CD14-positive monocyte (primary cell): ENCODE measurements at regions not wholly inside any gene's neighbourhood (a gene's known extent, or its start where the extent isn't known, plus 50 kb on each side); places are given as distances from the start of the nearest gene placed in this dataset.

Source experiments
- DNase-seq, 3 donors: peaks; one replicate each; pipeline ENCODE4 v3.0.0-alpha.2; 2011 to 2022
- H2AFZ ChIP-seq: 2 replicates; pipeline ENCODE4 v1.6.0; 2012; ENCODE audit warnings: mild to moderate bottlenecking, low read depth, low read length, inconsistent platforms; ENCODE audit not compliant: insufficient read depth, poor library complexity, severe bottlenecking
- H3K27ac ChIP-seq, 2 donors: 1 replicate in 1 of 2; 2 replicates in 1 of 2; pipeline ENCODE4 v1.5.1; 2012 to 2013; ENCODE audit warnings: low read length in 2 of 2, control low read depth in 1 of 2, inconsistent platforms in 1 of 2, low read depth in 1 of 2, mild to moderate bottlenecking in 1 of 2
- H3K27me3 ChIP-seq, 2 donors: one replicate each; pipeline versions ENCODE4 v1.6.0 to v1.6.1; 2011 to 2013; ENCODE audit warnings: low read length in 2 of 2; ENCODE audit not compliant: control insufficient read depth in 2 of 2, insufficient read depth in 2 of 2
- H3K36me3 ChIP-seq, 2 donors: replicated peaks in 1 of 2; 1 replicate in 1 of 2; 2 replicates in 1 of 2; pipeline versions ENCODE4 v1.5.1 to v1.6.1; 2012 to 2013; ENCODE audit warnings: low read length in 2 of 2, control low read depth in 1 of 2, inconsistent platforms in 1 of 2, mild to moderate bottlenecking in 1 of 2; ENCODE audit not compliant: insufficient read depth in 2 of 2, control insufficient read depth in 1 of 2
- H3K4me1 ChIP-seq, 2 donors: 1 replicate in 1 of 2; 2 replicates in 1 of 2; pipeline versions ENCODE4 v1.5.1 to v1.6.1; 2012 to 2013; ENCODE audit warnings: low read length in 2 of 2, control low read depth in 1 of 2, inconsistent platforms in 1 of 2, mild to moderate bottlenecking in 1 of 2, moderate library complexity in 1 of 2; ENCODE audit not compliant: insufficient read depth in 2 of 2, control insufficient read depth in 1 of 2
- H3K4me2 ChIP-seq: replicated peaks from 2 replicates; pipeline ENCODE3; 2012; ENCODE audit warnings: low read length, moderate library complexity, mild to moderate bottlenecking; ENCODE audit not compliant: poor library complexity, severe bottlenecking; ENCODE audit errors: extremely low read depth
- H3K4me3 ChIP-seq, 3 experiments: fragments of 200-600 bp in 1 of 3; sonication (generic) in 1 of 3; replicated peaks in 1 of 3; 1 replicate in 2 of 3; 2 replicates in 1 of 3; pipeline ENCODE4 v1.5.1; 2011 to 2013; ENCODE audit warnings: low read length in 3 of 3, mild to moderate bottlenecking in 3 of 3, control low read depth in 2 of 3, low read depth in 2 of 3, inconsistent platforms in 1 of 3, moderate library complexity in 1 of 3
- H3K79me2 ChIP-seq: 2 replicates; pipeline ENCODE4 v1.6.0; 2012; ENCODE audit warnings: mild to moderate bottlenecking, control low read depth, inconsistent platforms, low read length, moderate library complexity; ENCODE audit not compliant: insufficient read depth
- H3K9ac ChIP-seq: 2 replicates; pipeline ENCODE4 v1.6.0; 2017; ENCODE audit warnings: low read length, mild to moderate bottlenecking; ENCODE audit not compliant: insufficient read depth, poor library complexity, severe bottlenecking
- H3K9me3 ChIP-seq, 2 donors: replicated peaks in 1 of 2; 1 replicate in 1 of 2; 2 replicates in 1 of 2; pipeline versions ENCODE4 v1.5.1 to v1.6.1; 2012 to 2013; ENCODE audit warnings: low read length in 2 of 2, control low read depth in 1 of 2; ENCODE audit not compliant: control insufficient read depth in 1 of 2, insufficient read depth in 1 of 2
- H4K20me1 ChIP-seq: 2 replicates; pipeline ENCODE4 v1.6.0; 2012; ENCODE audit warnings: mild to moderate bottlenecking, low read length, control low read depth, moderate library complexity; ENCODE audit not compliant: insufficient read depth
- H3K27ac Mint-ChIP-seq, 7 donors: one replicate each; pipeline ENCODE4 v1.8.0; 2020; ENCODE audit warnings: mild to moderate bottlenecking in 7 of 7, mixed read lengths in 7 of 7, moderate library complexity in 6 of 7, inconsistent platforms in 2 of 7
- H3K27me3 Mint-ChIP-seq, 3 donors: one replicate each; pipeline ENCODE4 v1.8.0; 2021 to 2022; ENCODE audit warnings: low read depth in 3 of 3, mild to moderate bottlenecking in 3 of 3, mixed read lengths in 3 of 3, moderate library complexity in 3 of 3, inconsistent platforms in 1 of 3
- H3K36me3 Mint-ChIP-seq, 2 donors: one replicate each; pipeline ENCODE4 v1.8.0; 2020; ENCODE audit warnings: mixed read lengths in 2 of 2, inconsistent platforms in 1 of 2, mild to moderate bottlenecking in 1 of 2
- H3K4me1 Mint-ChIP-seq: one replicate; pipeline ENCODE4 v1.8.0; 2020; ENCODE audit warnings: mild to moderate bottlenecking, mixed read lengths
- H3K4me3 Mint-ChIP-seq, 2 donors: one replicate each; pipeline ENCODE4 v1.8.0; 2020; ENCODE audit warnings: mild to moderate bottlenecking in 2 of 2, mixed read lengths in 2 of 2, moderate library complexity in 1 of 2
- H3K9me3 Mint-ChIP-seq, 7 donors: one replicate each; pipeline ENCODE4 v1.8.0; 2020 to 2022; ENCODE audit warnings: mixed read lengths in 7 of 7, mild to moderate bottlenecking in 6 of 7, moderate library complexity in 6 of 7, inconsistent platforms in 2 of 7
- CTCF ChIP-seq: fragments of 200-600 bp; IDR thresholded peaks from one replicate; pipeline ENCODE4 v1.8.0; 2022; ENCODE audit warnings: antibody characterized with exemption, mild to moderate bottlenecking
- WGBS: methylation state at CpG from one replicate; pipeline ENCODE4 v1.1.5; 2013; ENCODE audit warnings: missing lambda C conversion rate; ENCODE audit not compliant: insufficient coverage; 5-methylcytosine and 5-hydroxymethylcytosine counted together
- intact Hi-C, 2 donors: fragments of 100-400 bp; cut with micrococcal nuclease; formaldehyde crosslinking; loops; one replicate each; pipeline versions ENCODE4 v1.15.0 to v1.15.1; 2023

GRCh38 chr9:18233311-18233710, 240.6 kb upstream of the ADAMTSL1 start:
- Histone ChIP-seq H3K79me2 (no peaks in the 10 kb centered on the region), H2AFZ (no peak overlapping the region), H3K4me1 (no peaks in the 10 kb centered on the region), H3K4me3 (no peak overlapping the region), H3K9ac (no peak overlapping the region), H3K4me2 (no peak overlapping the region), H3K9me3 (no peaks in the 10 kb centered on the region), H4K20me1 (no peaks in the 10 kb centered on the region), H3K27me3 (no peaks in the 10 kb centered on the region), H3K27ac (no peak overlapping the region), H3K36me3 (no peaks in the 10 kb centered on the region)
- H3K36me3 Mint-ChIP-seq = no peaks in the 10 kb centered on the region
- peaks cover 0 to 2% (median 0%) of the 10 kb centered on the region in 7 donors for H3K9me3 Mint-ChIP-seq
- intact Hi-C loops = no loop called here
- H3K4me1 Mint-ChIP-seq = no peaks in the 10 kb centered on the region
- peaks cover 2 to 6% (median 2%) of the 10 kb centered on the region in 3 donors for H3K27me3 Mint-ChIP-seq
- TF ChIP-seq CTCF = no peak
- no peak overlapping the region for H3K4me3 Mint-ChIP-seq
- H3K27ac Mint-ChIP-seq = no peak overlapping the region
- no CpG with 5 or more reads among the region's 4 CpGs for WGBS
- no peak for DNase-seq

- Histone ChIP-seq H2AFZ (no peak overlapping the region), H3K27ac (no peak overlapping the region), H3K4me1 (no peaks in the 10 kb centered on the region), H3K9ac (no peak overlapping the region), H3K4me2 (no peak overlapping the region), H4K20me1 (no peaks in the 10 kb centered on the region), H3K79me2 (no peaks in the 10 kb centered on the region), H3K9me3 (no peaks in the 10 kb centered on the region), H3K27me3 (no peaks in the 10 kb centered on the region), H3K36me3 (no peaks in the 10 kb centered on the region), H3K4me3 (no peak overlapping the region)
- 82% methylated on average over 6 of the region's 6 CpGs for WGBS
- H3K27me3 Mint-ChIP-seq = peaks cover 2 to 6% (median 2%) of the 10 kb centered on the region in 3 donors
- H3K27ac Mint-ChIP-seq = no peak overlapping the region
- H3K36me3 Mint-ChIP-seq = no peaks in the 10 kb centered on the region
- DNase-seq = no peak
- H3K9me3 Mint-ChIP-seq = peaks cover 0 to 2% (median 0%) of the 10 kb centered on the region in 7 donors
- intact Hi-C loops = no loop called here
- no peak for TF ChIP-seq CTCF
- no peak overlapping the region for H3K4me3 Mint-ChIP-seq
- H3K4me1 Mint-ChIP-seq = no peaks in the 10 kb centered on the region
Measured at GRCh38 chr9:18233776-18234445, 240.0 kb upstream of the ADAMTSL1 start.
